Activated T-helper 17 cell treated with anti-CD3 and anti-CD28 coated beads, Interleukin-2, amount 50 U/mL, for 72 hours (primary cell): ENCODE measurements at regions not wholly inside any gene's neighbourhood (a gene's known extent, or its start where the extent isn't known, plus 50 kb on each side); places are given as distances from the start of the nearest gene placed in this dataset.
A peak's percentile ranks its signal among the peaks of the same experiment; 100 is the strongest.
"Not testable (repeated sequence)": the region's sequence is repeated elsewhere in the genome, so short reads cannot be mapped to it uniquely, and the experiment has no call there.

Experiments used
- ATAC-seq: fragments of 150-1000 bp; cut with Tn5 transposase; replicated peaks from 2 replicates; pipeline ENCODE4 v1.10.0; 2021; ENCODE audit warnings: mild to moderate bottlenecking, moderate library complexity
- H3K27ac Mint-ChIP-seq: one replicate; pipeline ENCODE4 v1.8.0; 2022; ENCODE audit warnings: mixed read lengths
- H3K27me3 Mint-ChIP-seq: one replicate; pipeline ENCODE4 v1.8.0; 2022; ENCODE audit warnings: mixed read lengths
- H3K36me3 Mint-ChIP-seq: one replicate; pipeline ENCODE4 v1.8.0; 2022; ENCODE audit warnings: low read depth, mild to moderate bottlenecking, mixed read lengths
- H3K4me1 Mint-ChIP-seq: one replicate; pipeline ENCODE4 v1.8.0; 2022; ENCODE audit warnings: mixed read lengths
- H3K4me3 Mint-ChIP-seq: one replicate; pipeline ENCODE4 v1.8.0; 2022; ENCODE audit warnings: mild to moderate bottlenecking, mixed read lengths
- H3K9me3 Mint-ChIP-seq: one replicate; pipeline ENCODE4 v1.8.0; 2022; ENCODE audit warnings: mixed read lengths

GRCh38 chr9:109665736-109666135 lies 114.3 kb upstream of the PALM2AKAP2 start:
- peaks cover 18% of the 10 kb centered on the region for H3K9me3 Mint-ChIP-seq
- not testable (repeated sequence) for ATAC-seq, H3K27ac Mint-ChIP-seq, H3K4me1 Mint-ChIP-seq, H3K4me3 Mint-ChIP-seq, H3K27me3 Mint-ChIP-seq, H3K36me3 Mint-ChIP-seq

- Mint-ChIP-seq H3K36me3 (no peaks in the 10 kb centered on the region), H3K9me3 (no peaks in the 10 kb centered on the region), H3K4me1 (no peaks in the 10 kb centered on the region), H3K4me3 (no peak overlapping the region), H3K27me3 (peaks cover 11% of the 10 kb centered on the region), H3K27ac (no peak overlapping the region)
- ATAC-seq: no peak
These were observed 98.7 kb upstream of the PALM2AKAP2 start for GRCh38 chr9:109681301-109681700.

- Mint-ChIP-seq H3K36me3 (no peaks in the 10 kb centered on the region), H3K27me3 (peaks cover 7% of the 10 kb centered on the region), H3K27ac (no peak overlapping the region), H3K4me1 (no peaks in the 10 kb centered on the region), H3K9me3 (no peaks in the 10 kb centered on the region), H3K4me3 (no peak overlapping the region)
- no peak for ATAC-seq
These were observed 97.8 kb upstream of the PALM2AKAP2 start for GRCh38 chr9:109682227-109682626.

- Mint-ChIP-seq H3K9me3 (no peaks in the 10 kb centered on the region), H3K27ac (no peak overlapping the region), H3K27me3 (peaks cover 5% of the 10 kb centered on the region), H3K4me3 (no peak overlapping the region), H3K4me1 (no peaks in the 10 kb centered on the region), H3K36me3 (no peaks in the 10 kb centered on the region)
- peak; percentile 46 for ATAC-seq
These were observed 96.5 kb upstream of the PALM2AKAP2 start for GRCh38 chr9:109683521-109683920.

- Mint-ChIP-seq H3K27ac (no peak overlapping the region), H3K4me1 (no peaks in the 10 kb centered on the region), H3K36me3 (no peaks in the 10 kb centered on the region), H3K27me3 (peaks cover 3% of the 10 kb centered on the region), H3K4me3 (no peak overlapping the region), H3K9me3 (no peaks in the 10 kb centered on the region)
- ATAC-seq: no peak
These were observed 90.3 kb upstream of the PALM2AKAP2 start for GRCh38 chr9:109689701-109690100.

GRCh38 chr9:109699019-109699418 lies 81.0 kb upstream of the PALM2AKAP2 start:
- ATAC-seq: no peak
- peaks cover 3% of the 10 kb centered on the region for H3K27me3 Mint-ChIP-seq
- no peak overlapping the region for H3K4me3 Mint-ChIP-seq
- H3K9me3 Mint-ChIP-seq: no peaks in the 10 kb centered on the region
- H3K27ac Mint-ChIP-seq: no peak overlapping the region
- H3K4me1 Mint-ChIP-seq: no peaks in the 10 kb centered on the region
- H3K36me3 Mint-ChIP-seq: no peaks in the 10 kb centered on the region

- peaks cover 7% of the 10 kb centered on the region for H3K27me3 Mint-ChIP-seq
- H3K4me1 Mint-ChIP-seq: no peaks in the 10 kb centered on the region
- H3K27ac Mint-ChIP-seq: no peak overlapping the region
- H3K36me3 Mint-ChIP-seq: no peaks in the 10 kb centered on the region
- H3K9me3 Mint-ChIP-seq: no peaks in the 10 kb centered on the region
- ATAC-seq: no peak
- H3K4me3 Mint-ChIP-seq: no peak overlapping the region
These were observed 75.5 kb upstream of the PALM2AKAP2 start for GRCh38 chr9:109704546-109704945.

GRCh38 chr9:109705515-109705914 lies 74.5 kb upstream of the PALM2AKAP2 start:
- Mint-ChIP-seq H3K27me3 (peaks cover 7% of the 10 kb centered on the region), H3K36me3 (no peaks in the 10 kb centered on the region), H3K9me3 (no peaks in the 10 kb centered on the region), H3K4me3 (no peak overlapping the region), H3K27ac (no peak overlapping the region), H3K4me1 (no peaks in the 10 kb centered on the region)
- no peak for ATAC-seq

GRCh38 chr9:109707355-109707754 lies 72.6 kb upstream of the PALM2AKAP2 start:
- Mint-ChIP-seq H3K4me3 (no peak overlapping the region), H3K36me3 (no peaks in the 10 kb centered on the region), H3K9me3 (no peaks in the 10 kb centered on the region), H3K27ac (no peak overlapping the region), H3K4me1 (no peaks in the 10 kb centered on the region), H3K27me3 (peaks cover 7% of the 10 kb centered on the region)
- no peak for ATAC-seq

- ATAC-seq: no peak
- H3K9me3 Mint-ChIP-seq: no peaks in the 10 kb centered on the region
- H3K4me3 Mint-ChIP-seq: no peak overlapping the region
- peaks cover 7% of the 10 kb centered on the region for H3K27me3 Mint-ChIP-seq
- H3K4me1 Mint-ChIP-seq: no peaks in the 10 kb centered on the region
- H3K36me3 Mint-ChIP-seq: no peaks in the 10 kb centered on the region
- no peak overlapping the region for H3K27ac Mint-ChIP-seq
These were observed 71.5 kb upstream of the PALM2AKAP2 start for GRCh38 chr9:109708451-109708945.

GRCh38 chr9:109709866-109710265 lies 70.1 kb upstream of the PALM2AKAP2 start:
- H3K4me1 Mint-ChIP-seq: no peaks in the 10 kb centered on the region
- H3K9me3 Mint-ChIP-seq: no peaks in the 10 kb centered on the region

GRCh38 chr9:109710830-109711229 lies 69.2 kb upstream of the PALM2AKAP2 start:
- ATAC-seq: no peak
- peaks cover 7% of the 10 kb centered on the region for H3K27me3 Mint-ChIP-seq
- no peaks in the 10 kb centered on the region for H3K9me3 Mint-ChIP-seq
- H3K36me3 Mint-ChIP-seq: no peaks in the 10 kb centered on the region
- H3K4me1 Mint-ChIP-seq: no peaks in the 10 kb centered on the region
- no peak overlapping the region for H3K4me3 Mint-ChIP-seq
- no peak overlapping the region for H3K27ac Mint-ChIP-seq

More at GRCh38 chr9:109709866-109710265, 70.1 kb upstream of the PALM2AKAP2 start:
- Mint-ChIP-seq H3K4me3 (no peak overlapping the region), H3K27ac (no peak overlapping the region), H3K36me3 (no peaks in the 10 kb centered on the region), H3K27me3 (peaks cover 7% of the 10 kb centered on the region)
- no peak for ATAC-seq

- H3K4me3 Mint-ChIP-seq: no peak overlapping the region
- H3K9me3 Mint-ChIP-seq: no peaks in the 10 kb centered on the region
- H3K4me1 Mint-ChIP-seq: no peaks in the 10 kb centered on the region
- no peak for ATAC-seq
- no peaks in the 10 kb centered on the region for H3K27me3 Mint-ChIP-seq
- no peak overlapping the region for H3K27ac Mint-ChIP-seq
- no peaks in the 10 kb centered on the region for H3K36me3 Mint-ChIP-seq
These were observed 64.7 kb upstream of the PALM2AKAP2 start for GRCh38 chr9:109715344-109715743.

- Mint-ChIP-seq H3K4me1 (no peaks in the 10 kb centered on the region), H3K36me3 (no peaks in the 10 kb centered on the region), H3K27me3 (no peaks in the 10 kb centered on the region), H3K27ac (no peak overlapping the region), H3K9me3 (no peaks in the 10 kb centered on the region), H3K4me3 (no peak overlapping the region)
- no peak for ATAC-seq
These were observed 63.4 kb upstream of the PALM2AKAP2 start for GRCh38 chr9:109716631-109717030.

GRCh38 chr9:109717342-109717741 lies 62.7 kb upstream of the PALM2AKAP2 start:
- no peaks in the 10 kb centered on the region for H3K9me3 Mint-ChIP-seq
- no peaks in the 10 kb centered on the region for H3K36me3 Mint-ChIP-seq
- no peak overlapping the region for H3K27ac Mint-ChIP-seq
- no peaks in the 10 kb centered on the region for H3K4me1 Mint-ChIP-seq
- no peak for ATAC-seq
- H3K4me3 Mint-ChIP-seq: no peak overlapping the region
- no peaks in the 10 kb centered on the region for H3K27me3 Mint-ChIP-seq

- Mint-ChIP-seq H3K36me3 (no peaks in the 10 kb centered on the region), H3K27ac (no peak overlapping the region), H3K4me1 (peaks cover 4% of the 10 kb centered on the region), H3K27me3 (peaks cover 10% of the 10 kb centered on the region), H3K9me3 (no peaks in the 10 kb centered on the region), H3K4me3 (no peak overlapping the region)
- ATAC-seq: no peak
These were observed 61.1 kb upstream of the PALM2AKAP2 start for GRCh38 chr9:109718861-109719260.
